Upper lobe of right lung (tissue), 1 donor: ENCODE measurements at regions not wholly inside any gene's neighbourhood (a gene's known extent, or its start where the extent isn't known, plus 50 kb on each side); places are given as distances from the start of the nearest gene placed in this dataset.
"Not testable (repeated sequence)": the region's sequence is repeated elsewhere in the genome, so short reads cannot be mapped to it uniquely, and the experiment has no call there.

Source experiments
- ATAC-seq: fragments of 200-7000 bp; cut with Tn5 transposase; one replicate; pipeline ENCODE4 v1.9.1; 2020; ENCODE audit warnings: mild to moderate bottlenecking, moderate library complexity
- DNase-seq: peaks from one replicate; pipeline ENCODE4 v3.0.0-alpha.2; 2020
- H3K27ac ChIP-seq: fragments of 200-600 bp; one replicate; pipeline ENCODE4 v1.8.0; 2022
- H3K27me3 ChIP-seq: fragments of 200-600 bp; one replicate; pipeline ENCODE4 v1.8.0; 2022; ENCODE audit warnings: mild to moderate bottlenecking
- H3K36me3 ChIP-seq: fragments of 200-600 bp; one replicate; pipeline ENCODE4 v1.8.0; 2022
- H3K4me1 ChIP-seq: fragments of 200-600 bp; one replicate; pipeline ENCODE4 v1.8.0; 2022
- H3K4me3 ChIP-seq: fragments of 200-600 bp; one replicate; pipeline ENCODE4 v1.8.0; 2022; ENCODE audit warnings: mild to moderate bottlenecking
- H3K9me3 ChIP-seq: fragments of 200-600 bp; one replicate; pipeline ENCODE4 v1.8.0; 2022
- intact Hi-C: fragments of 100-400 bp; cut with DNase I; formaldehyde crosslinking; loops from one replicate; pipeline ENCODE4 v1.11.0; 2022
- TF ChIP-seq, protein P1 (sequence below): fragments of 200-600 bp; IDR thresholded peaks from one replicate; pipeline ENCODE4 v1.8.0; 2022; ENCODE audit warnings: antibody characterized with exemption
- donor health status: DM: no; HTN: yes; CAD: no; lungs with severe emphysema.

DNA sequence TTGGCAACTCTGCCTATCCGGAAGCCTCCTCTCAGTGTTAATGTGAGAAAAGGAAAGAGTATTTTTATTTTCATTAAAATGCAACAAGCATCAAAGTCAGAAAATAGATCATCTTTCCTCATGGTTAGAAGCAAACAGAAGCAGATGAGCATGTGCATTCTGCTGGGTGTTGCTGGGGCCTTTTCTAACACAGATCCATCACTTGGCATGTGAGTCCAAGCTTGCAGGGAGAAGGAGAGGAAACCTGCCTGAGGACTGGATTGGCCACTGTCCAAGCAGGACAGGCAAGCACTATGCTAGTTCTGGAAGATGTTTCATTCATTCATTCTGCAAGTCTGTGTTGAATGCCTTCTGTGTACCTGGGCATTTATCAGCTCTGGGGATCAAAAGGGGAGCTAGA is 348.7 kb upstream of the PCSK5 start:
- intact Hi-C loops: no loop called here
- H3K9me3 ChIP-seq: no peaks in the 10 kb centered on the region
- TF ChIP-seq, protein P1, sequence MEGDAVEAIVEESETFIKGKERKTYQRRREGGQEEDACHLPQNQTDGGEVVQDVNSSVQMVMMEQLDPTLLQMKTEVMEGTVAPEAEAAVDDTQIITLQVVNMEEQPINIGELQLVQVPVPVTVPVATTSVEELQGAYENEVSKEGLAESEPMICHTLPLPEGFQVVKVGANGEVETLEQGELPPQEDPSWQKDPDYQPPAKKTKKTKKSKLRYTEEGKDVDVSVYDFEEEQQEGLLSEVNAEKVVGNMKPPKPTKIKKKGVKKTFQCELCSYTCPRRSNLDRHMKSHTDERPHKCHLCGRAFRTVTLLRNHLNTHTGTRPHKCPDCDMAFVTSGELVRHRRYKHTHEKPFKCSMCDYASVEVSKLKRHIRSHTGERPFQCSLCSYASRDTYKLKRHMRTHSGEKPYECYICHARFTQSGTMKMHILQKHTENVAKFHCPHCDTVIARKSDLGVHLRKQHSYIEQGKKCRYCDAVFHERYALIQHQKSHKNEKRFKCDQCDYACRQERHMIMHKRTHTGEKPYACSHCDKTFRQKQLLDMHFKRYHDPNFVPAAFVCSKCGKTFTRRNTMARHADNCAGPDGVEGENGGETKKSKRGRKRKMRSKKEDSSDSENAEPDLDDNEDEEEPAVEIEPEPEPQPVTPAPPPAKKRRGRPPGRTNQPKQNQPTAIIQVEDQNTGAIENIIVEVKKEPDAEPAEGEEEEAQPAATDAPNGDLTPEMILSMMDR: no peak
- no peak for DNase-seq
- H3K4me1 ChIP-seq: no peaks in the 10 kb centered on the region
- no peak for ATAC-seq
- H3K4me3 ChIP-seq: no peak overlapping the region
- no peaks in the 10 kb centered on the region for H3K36me3 ChIP-seq
- no peaks in the 10 kb centered on the region for H3K27me3 ChIP-seq
- no peak overlapping the region for H3K27ac ChIP-seq

DNA sequence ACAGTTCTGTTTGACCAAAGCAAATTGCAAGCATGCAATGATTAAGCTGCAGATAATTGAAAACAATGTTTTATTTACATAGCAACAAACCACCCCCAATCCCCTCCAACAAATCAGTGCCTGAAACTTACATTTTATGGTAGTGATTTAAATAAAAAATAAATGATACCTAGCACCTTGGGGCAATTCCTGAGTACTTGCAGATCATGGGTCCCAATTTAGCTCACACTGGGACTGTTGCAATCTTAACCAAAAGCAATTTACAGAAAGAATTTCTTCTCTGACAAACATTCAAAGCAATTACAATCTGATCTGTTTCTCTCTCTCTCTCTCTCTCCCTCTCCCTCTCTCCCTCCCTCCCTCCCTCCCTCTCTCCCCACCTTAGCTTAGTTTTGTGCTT is 345.7 kb upstream of the PCSK5 start:
- ATAC-seq (no peak), DNase-seq (no peak)
- Histone ChIP-seq H3K27ac (no peak overlapping the region), H3K4me1 (no peaks in the 10 kb centered on the region), H3K27me3 (no peaks in the 10 kb centered on the region), H3K36me3 (no peaks in the 10 kb centered on the region), H3K4me3 (no peak overlapping the region), H3K9me3 (no peaks in the 10 kb centered on the region)
- TF ChIP-seq, protein P1: no peak
- intact Hi-C loops: no loop called here

DNA sequence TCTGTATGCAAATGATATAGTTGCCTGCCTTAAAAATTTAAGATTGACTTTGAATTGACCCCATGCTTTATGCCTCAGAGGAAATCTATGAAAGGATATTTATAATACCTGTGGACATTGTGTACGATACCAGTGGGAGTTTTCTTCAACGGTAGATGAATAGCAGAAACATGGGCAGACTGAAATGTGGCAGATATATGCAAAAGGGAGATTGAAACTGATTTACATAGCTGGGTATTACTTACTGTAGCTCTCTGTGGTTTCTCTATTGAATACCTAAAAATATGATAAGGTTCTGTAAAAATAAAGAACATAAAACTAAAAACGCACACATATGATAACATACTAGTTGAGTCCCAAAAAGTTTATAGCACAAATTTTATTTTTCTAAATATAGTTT is 345.2 kb upstream of the PCSK5 start:
- H3K27ac ChIP-seq: no peak overlapping the region
- H3K4me1 ChIP-seq: no peaks in the 10 kb centered on the region
- H3K9me3 ChIP-seq: no peaks in the 10 kb centered on the region
- ATAC-seq: no peak
- TF ChIP-seq, protein P1: no peak
- no peaks in the 10 kb centered on the region for H3K36me3 ChIP-seq
- no peak for DNase-seq
- H3K27me3 ChIP-seq: no peaks in the 10 kb centered on the region
- intact Hi-C loops: no loop called here
- no peak overlapping the region for H3K4me3 ChIP-seq

DNA sequence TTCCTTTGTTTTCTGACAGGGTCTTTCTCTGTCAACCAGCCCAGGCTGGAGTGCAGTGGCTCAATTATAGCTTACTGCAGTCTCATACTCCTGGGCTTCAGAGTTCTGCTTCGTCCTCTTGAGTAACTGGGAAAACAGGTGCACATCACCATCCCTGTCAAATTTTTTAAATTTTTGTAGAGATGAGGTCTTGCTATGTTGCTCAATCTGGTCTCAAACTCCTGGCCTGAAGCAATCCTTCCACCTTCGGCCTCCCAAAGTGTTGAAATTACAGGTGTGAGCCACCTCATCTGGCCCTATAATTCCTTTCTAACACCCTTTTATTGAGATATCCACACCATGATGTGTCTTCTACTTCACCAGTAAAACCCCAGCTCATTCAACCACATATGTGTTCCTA is 341.6 kb upstream of the PCSK5 start:
- Histone ChIP-seq H3K9me3 (no peaks in the 10 kb centered on the region), H3K4me1 (no peaks in the 10 kb centered on the region), H3K36me3 (no peaks in the 10 kb centered on the region), H3K4me3 (no peak overlapping the region), H3K27ac (no peak overlapping the region), H3K27me3 (no peaks in the 10 kb centered on the region)
- intact Hi-C loops: no loop called here
- DNase-seq (no peak), ATAC-seq (no peak)
- TF ChIP-seq, protein P1: no peak

DNA sequence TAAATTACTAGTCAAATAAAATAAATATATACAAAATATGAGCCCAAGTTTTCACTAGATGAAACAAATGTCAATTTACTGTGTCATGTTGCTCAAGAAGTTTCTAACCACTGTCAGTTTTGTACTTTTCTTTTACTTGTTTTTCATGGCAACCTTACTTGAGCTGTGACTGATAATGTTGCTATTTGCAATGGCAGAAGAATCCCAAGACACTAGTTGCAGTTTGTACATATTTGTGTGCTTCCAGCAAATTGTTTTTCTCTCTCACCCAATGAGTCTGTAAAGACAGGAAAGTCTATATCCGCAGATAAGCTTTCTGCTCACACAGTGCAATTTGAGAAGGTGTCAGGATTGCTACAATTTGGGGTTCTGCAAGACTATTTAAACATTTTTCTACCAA is 338.6 kb upstream of the PCSK5 start:
- intact Hi-C loops: no loop called here
- no peaks in the 10 kb centered on the region for H3K4me1 ChIP-seq
- TF ChIP-seq, protein P1: no peak
- no peak overlapping the region for H3K27ac ChIP-seq
- no peaks in the 10 kb centered on the region for H3K36me3 ChIP-seq
- DNase-seq (no peak), ATAC-seq (no peak)
- no peaks in the 10 kb centered on the region for H3K27me3 ChIP-seq
- no peaks in the 10 kb centered on the region for H3K9me3 ChIP-seq
- H3K4me3 ChIP-seq: no peak overlapping the region

DNA sequence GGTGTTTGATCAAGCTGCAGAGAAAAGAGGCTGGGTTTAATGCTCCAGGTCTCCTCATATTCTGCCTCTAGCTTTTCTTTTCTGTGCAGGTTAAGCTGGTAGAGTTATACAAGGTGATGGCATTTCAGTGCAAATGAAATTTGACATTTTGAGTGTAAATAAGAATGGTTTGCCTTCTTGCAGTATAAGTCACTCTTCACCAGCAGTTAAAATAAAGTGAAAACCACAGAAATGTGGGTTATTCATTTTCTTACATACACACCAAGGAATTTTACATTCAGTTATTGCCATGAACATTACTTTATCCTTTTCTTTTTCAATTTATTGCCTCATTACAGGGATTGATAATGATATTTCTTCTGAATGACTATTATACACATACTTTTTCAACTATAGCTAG is 337.5 kb upstream of the PCSK5 start:
- intact Hi-C loops: no loop called here
- TF ChIP-seq, protein P1: no peak

DNA sequence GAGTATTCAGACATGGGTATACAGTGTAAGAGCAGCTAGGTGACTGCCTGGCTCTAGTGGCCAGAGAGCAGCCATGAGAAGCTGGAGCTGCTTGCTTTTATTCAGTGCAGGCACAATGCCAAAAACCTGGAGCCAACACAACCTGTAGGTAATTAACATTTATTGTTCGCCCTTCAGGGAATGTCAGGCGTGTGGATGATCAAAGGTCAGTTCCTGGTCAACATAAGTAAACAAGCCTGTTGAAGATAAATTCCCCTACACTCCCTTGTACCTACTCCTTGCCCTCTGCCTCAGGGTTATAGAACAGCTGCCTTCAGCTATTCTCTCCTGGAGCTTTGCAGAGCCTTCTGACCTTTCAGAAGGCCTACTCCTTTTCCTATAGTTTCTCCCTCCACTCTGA is 323.7 kb upstream of the PCSK5 start:
- H3K27ac ChIP-seq, intact Hi-C loops, H3K36me3 ChIP-seq, H3K9me3 ChIP-seq, ATAC-seq, H3K27me3 ChIP-seq, DNase-seq, H3K4me1 ChIP-seq, H3K4me3 ChIP-seq: not testable (repeated sequence)

More for the DNA sequence above, 337.5 kb upstream of the PCSK5 start:
- H3K27me3 ChIP-seq: no peaks in the 10 kb centered on the region
- H3K27ac ChIP-seq: no peak overlapping the region
- ATAC-seq: no peak
- no peaks in the 10 kb centered on the region for H3K4me1 ChIP-seq
- no peaks in the 10 kb centered on the region for H3K9me3 ChIP-seq
- H3K36me3 ChIP-seq: no peaks in the 10 kb centered on the region
- no peak overlapping the region for H3K4me3 ChIP-seq
- no peak for DNase-seq
